ENCODE measurements at regions not wholly inside any gene's neighbourhood (a gene's known extent, or its start where the extent isn't known, plus 50 kb on each side); places are given as distances from the start of the nearest gene placed in this dataset.

- no peak for TF ChIP-seq POLR2A (IDR thresholded peaks at IDR 0.05)
- TF ChIP-seq, protein P1, sequence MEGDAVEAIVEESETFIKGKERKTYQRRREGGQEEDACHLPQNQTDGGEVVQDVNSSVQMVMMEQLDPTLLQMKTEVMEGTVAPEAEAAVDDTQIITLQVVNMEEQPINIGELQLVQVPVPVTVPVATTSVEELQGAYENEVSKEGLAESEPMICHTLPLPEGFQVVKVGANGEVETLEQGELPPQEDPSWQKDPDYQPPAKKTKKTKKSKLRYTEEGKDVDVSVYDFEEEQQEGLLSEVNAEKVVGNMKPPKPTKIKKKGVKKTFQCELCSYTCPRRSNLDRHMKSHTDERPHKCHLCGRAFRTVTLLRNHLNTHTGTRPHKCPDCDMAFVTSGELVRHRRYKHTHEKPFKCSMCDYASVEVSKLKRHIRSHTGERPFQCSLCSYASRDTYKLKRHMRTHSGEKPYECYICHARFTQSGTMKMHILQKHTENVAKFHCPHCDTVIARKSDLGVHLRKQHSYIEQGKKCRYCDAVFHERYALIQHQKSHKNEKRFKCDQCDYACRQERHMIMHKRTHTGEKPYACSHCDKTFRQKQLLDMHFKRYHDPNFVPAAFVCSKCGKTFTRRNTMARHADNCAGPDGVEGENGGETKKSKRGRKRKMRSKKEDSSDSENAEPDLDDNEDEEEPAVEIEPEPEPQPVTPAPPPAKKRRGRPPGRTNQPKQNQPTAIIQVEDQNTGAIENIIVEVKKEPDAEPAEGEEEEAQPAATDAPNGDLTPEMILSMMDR (IDR thresholded peaks at IDR 0.05), result no peak
- H3K4me1 ChIP-seq, result no peaks in the 10 kb centered on the region
- intact Hi-C loops (cut with DNase I), result no loop called here
- H3K27ac ChIP-seq, result no peak overlapping the region
- no peak overlapping the region for H3K4me3 ChIP-seq (replicated peaks in 1 of 3)
- H3K27me3 ChIP-seq, result no peaks in the 10 kb centered on the region
- H3K36me3 ChIP-seq, result no peaks in the 10 kb centered on the region
- DNase-seq, result no peak
- H3K9me3 ChIP-seq, result no peaks in the 10 kb centered on the region
These were observed 157.7 kb downstream of the BARX2 start for GRCh38 chr11:129533395-129533794.

DNA sequence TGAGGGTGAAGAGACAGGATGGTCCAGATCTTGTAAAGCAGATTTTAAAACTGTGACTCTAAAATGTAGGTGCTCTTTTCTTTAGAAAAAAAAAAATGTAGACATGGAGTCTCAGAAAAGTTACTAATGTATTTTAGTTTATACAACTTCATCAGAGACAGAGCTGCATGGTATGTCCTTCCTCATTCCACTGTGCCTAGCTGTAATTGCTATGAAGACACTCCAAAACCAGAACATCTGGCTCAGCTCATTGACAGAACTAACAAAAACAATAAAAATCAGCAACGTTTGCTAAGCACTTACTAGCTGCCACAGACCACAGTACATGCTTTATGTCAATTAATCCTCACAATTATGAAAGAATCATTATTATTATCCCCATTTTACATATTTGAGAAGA, 160.7 kb downstream of the BARX2 start:
- no peaks in the 10 kb centered on the region for H3K36me3 ChIP-seq
- intact Hi-C loops (cut with DNase I), result no loop called here
- no peaks in the 10 kb centered on the region for H3K4me1 ChIP-seq
- TF ChIP-seq POLR2A (IDR thresholded peaks at IDR 0.05), result no peak
- TF ChIP-seq, protein P1 (IDR thresholded peaks at IDR 0.05), result no peak
- no peak for DNase-seq
- H3K27me3 ChIP-seq, result no peaks in the 10 kb centered on the region
- 48 to 64% methylated on average over 1 of the region's 1 CpG for WGBS, 2 donors
- H3K27ac ChIP-seq, result no peak overlapping the region
- no peaks in the 10 kb centered on the region for H3K9me3 ChIP-seq
- no peak overlapping the region for H3K4me3 ChIP-seq (replicated peaks in 1 of 3)

- no peaks in the 10 kb centered on the region for H3K9me3 ChIP-seq
- no peak overlapping the region for H3K4me3 ChIP-seq (replicated peaks in 1 of 3)
- TF ChIP-seq, protein P1 (IDR thresholded peaks at IDR 0.05), result no peak
- TF ChIP-seq POLR2A (IDR thresholded peaks at IDR 0.05), result no peak
- no peak overlapping the region for H3K27ac ChIP-seq
- intact Hi-C loops (cut with DNase I), result no loop called here
- no peaks in the 10 kb centered on the region for H3K36me3 ChIP-seq
- 92 to 98% methylated on average over 2 of the region's 2 CpGs for WGBS, 2 donors
- H3K27me3 ChIP-seq, result no peaks in the 10 kb centered on the region
- H3K4me1 ChIP-seq, result no peaks in the 10 kb centered on the region
- DNase-seq, result no peak
These were observed 162.7 kb downstream of the BARX2 start for GRCh38 chr11:129538323-129538722.

DNA sequence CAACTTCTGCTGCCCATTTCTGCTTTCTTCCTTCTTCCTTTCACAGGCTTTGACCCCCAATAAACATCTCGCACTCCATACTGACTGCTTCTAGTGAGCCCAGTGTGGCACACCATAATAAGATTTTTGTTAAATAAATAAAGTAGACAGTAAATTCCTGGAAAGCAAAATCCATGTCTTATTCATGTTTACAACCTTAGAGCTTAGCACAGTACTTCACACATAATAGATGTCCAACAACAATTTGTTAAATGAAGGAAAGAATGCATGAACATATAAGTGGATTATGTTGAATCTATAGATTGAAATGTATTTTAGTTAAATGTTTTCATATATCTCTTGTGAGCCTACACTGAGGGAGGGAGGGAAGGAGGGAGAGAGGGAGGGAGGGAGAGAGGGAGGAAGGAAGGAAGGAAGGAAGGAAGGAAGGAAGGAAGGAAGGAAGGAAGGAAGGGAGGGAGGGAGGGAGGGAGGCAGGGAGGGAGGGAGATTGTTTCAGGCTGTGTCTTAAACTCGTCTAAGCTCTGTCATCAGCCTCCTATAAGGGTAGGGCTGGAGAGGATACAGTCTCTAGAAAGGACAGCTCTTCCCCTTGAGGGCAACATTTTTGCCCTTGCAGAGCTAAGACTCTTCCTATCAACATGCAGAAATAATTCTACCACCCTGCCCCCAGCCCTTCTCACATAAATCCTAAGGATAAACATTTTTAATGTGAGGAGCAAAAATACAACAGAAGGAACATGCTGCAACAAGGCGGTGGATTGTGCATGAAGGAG, 168.1 kb downstream of the BARX2 start:
- no peaks in the 10 kb centered on the region for H3K4me1 ChIP-seq
- 68 to 69% methylated on average over 3 of the region's 3 CpGs for WGBS, 2 donors
- H3K4me3 ChIP-seq (replicated peaks in 1 of 3), result no peak overlapping the region
- no peak overlapping the region for H3K27ac ChIP-seq
- TF ChIP-seq, protein P1 (IDR thresholded peaks at IDR 0.05), result no peak
- no peak for TF ChIP-seq POLR2A (IDR thresholded peaks at IDR 0.05)
- no peaks in the 10 kb centered on the region for H3K36me3 ChIP-seq
- intact Hi-C loops (cut with DNase I), result no loop called here
- no peaks in the 10 kb centered on the region for H3K27me3 ChIP-seq
- no peak for DNase-seq
- H3K9me3 ChIP-seq, result no peaks in the 10 kb centered on the region

- TF ChIP-seq, protein P1 (IDR thresholded peaks at IDR 0.05), result no peak
- no peak for TF ChIP-seq POLR2A (IDR thresholded peaks at IDR 0.05)
- 73 to 79% methylated on average over 1 of the region's 1 CpG for WGBS, 2 donors
- Histone ChIP-seq H3K4me3 (replicated peaks in 1 of 3) (no peak overlapping the region), H3K4me1 (no peaks in the 10 kb centered on the region), H3K9me3 (no peaks in the 10 kb centered on the region), H3K27me3 (no peaks in the 10 kb centered on the region), H3K36me3 (no peaks in the 10 kb centered on the region), H3K27ac (no peak overlapping the region)
- intact Hi-C loops (cut with DNase I), result no loop called here
- DNase-seq, result no peak
These were observed 169.0 kb downstream of the BARX2 start for GRCh38 chr11:129544691-129545090.

Measured in thyroid gland (tissue), 4 donors.